ENCODE measurements at regions not wholly inside any gene's neighbourhood (a gene's known extent, or its start where the extent isn't known, plus 50 kb on each side); places are given as distances from the start of the nearest gene placed in this dataset.

DNA sequence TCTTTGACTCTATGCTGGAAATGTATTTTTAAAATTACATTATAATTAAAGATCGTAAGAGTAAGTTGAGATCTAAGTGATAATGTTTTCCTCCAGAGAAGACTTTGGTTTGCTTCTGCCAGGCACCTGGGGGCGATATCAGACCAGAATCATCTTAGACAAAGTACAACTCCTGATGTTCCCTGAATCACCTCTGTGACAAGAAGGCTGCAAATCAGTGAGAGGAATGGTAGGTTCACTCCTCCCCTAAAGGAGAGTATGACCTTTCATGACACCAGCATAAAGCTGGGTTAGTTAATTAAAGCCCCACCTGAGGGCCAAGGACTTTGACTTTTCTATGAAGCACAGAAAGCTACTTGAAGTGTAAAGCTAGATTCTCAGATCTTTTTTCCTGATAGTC, 114.4 kb upstream of the DTNA start:
- H3K4me1 Mint-ChIP-seq: peaks cover 38% of the 10 kb centered on the region
- peak; percentile 75 for DNase-seq (ENCODE audit: low spot score)
- H3K27ac ChIP-seq (ENCODE audit: low read depth): 0 out of 2 replicates have a peak overlapping the region, but pooled peaks have one; percentile 12
- H4K20me1 ChIP-seq (replicated peaks; ENCODE audit: insufficient read depth): no peaks in the 10 kb centered on the region
- no peak overlapping the region for H3K4me3 Mint-ChIP-seq
- H3K4me2 ChIP-seq: no peak overlapping the region
- H3K36me3 Mint-ChIP-seq (ENCODE audit: low read depth): no peaks in the 10 kb centered on the region; the same call in 2 of the 3 replicates
- no peaks in the 10 kb centered on the region for H3K9me2 ChIP-seq (ENCODE audit: insufficient read depth)
- no peaks in the 10 kb centered on the region for H3K27me3 Mint-ChIP-seq (ENCODE audit: insufficient read depth, low read depth, poor library complexity)
- no peaks in the 10 kb centered on the region for H3K36me3 ChIP-seq (ENCODE audit: insufficient read depth)
- H3F3A ChIP-seq (replicated peaks; ENCODE audit: low read depth): no peaks in the 10 kb centered on the region
- no peaks in the 10 kb centered on the region for H3K9me3 Mint-ChIP-seq
- no peak overlapping the region for H3K27ac Mint-ChIP-seq
- no peaks in the 10 kb centered on the region for H3K79me2 ChIP-seq (replicated peaks; ENCODE audit: insufficient read depth)
- ATAC-seq: peak; percentile 76
- H3K27me3 ChIP-seq (ENCODE audit: insufficient read depth): no peaks in the 10 kb centered on the region
- 0 out of 2 replicates have a peak, but pooled peaks cover 24% of the 10 kb centered on the region for H3K4me1 ChIP-seq (ENCODE audit: insufficient read depth)
- no peak overlapping the region for H3K4me3 ChIP-seq
- no peak overlapping the region for H2AFZ ChIP-seq
- no peak for TF ChIP-seq EZH2 (IDR thresholded peaks at IDR 0.05; ENCODE audit: low read depth, unreplicated experiment)
- TF ChIP-seq, protein P1, sequence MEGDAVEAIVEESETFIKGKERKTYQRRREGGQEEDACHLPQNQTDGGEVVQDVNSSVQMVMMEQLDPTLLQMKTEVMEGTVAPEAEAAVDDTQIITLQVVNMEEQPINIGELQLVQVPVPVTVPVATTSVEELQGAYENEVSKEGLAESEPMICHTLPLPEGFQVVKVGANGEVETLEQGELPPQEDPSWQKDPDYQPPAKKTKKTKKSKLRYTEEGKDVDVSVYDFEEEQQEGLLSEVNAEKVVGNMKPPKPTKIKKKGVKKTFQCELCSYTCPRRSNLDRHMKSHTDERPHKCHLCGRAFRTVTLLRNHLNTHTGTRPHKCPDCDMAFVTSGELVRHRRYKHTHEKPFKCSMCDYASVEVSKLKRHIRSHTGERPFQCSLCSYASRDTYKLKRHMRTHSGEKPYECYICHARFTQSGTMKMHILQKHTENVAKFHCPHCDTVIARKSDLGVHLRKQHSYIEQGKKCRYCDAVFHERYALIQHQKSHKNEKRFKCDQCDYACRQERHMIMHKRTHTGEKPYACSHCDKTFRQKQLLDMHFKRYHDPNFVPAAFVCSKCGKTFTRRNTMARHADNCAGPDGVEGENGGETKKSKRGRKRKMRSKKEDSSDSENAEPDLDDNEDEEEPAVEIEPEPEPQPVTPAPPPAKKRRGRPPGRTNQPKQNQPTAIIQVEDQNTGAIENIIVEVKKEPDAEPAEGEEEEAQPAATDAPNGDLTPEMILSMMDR (conservative IDR thresholded peaks at IDR 0.05; ENCODE audit: low read depth in 2 of 2): peak; percentile 65 to 79

DNA sequence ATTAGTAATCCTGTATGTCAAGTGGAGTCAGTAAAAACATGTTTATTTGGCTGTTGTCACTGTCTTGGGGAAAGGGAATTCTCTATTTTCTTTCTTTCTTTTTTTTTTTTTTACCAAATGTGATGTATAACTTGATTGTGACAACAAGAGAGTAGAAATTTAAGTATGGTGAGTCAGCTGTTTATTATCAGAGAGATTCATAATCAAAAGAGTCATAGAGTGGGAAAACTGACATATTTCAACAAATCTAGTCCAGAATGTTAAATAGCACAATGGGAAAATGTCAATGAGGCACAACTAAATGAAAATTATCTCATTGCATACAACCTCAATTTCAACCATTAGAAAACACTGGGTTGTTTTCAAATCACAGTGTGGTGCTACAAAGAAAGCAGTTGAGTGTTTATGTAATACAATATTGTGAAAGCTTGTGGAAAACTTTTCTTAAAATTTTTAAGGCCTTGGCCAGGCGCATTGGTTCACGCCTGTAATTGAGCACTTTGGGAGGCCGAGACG, 111.9 kb upstream of the DTNA start:
- no peaks in the 10 kb centered on the region for H3K9me3 Mint-ChIP-seq
- Histone ChIP-seq H3K9me2 (ENCODE audit: insufficient read depth) (no peaks in the 10 kb centered on the region), H3K4me1 (ENCODE audit: insufficient read depth) (0 out of 2 replicates have a peak, but pooled peaks cover 13% of the 10 kb centered on the region), H3F3A (replicated peaks; ENCODE audit: low read depth) (no peaks in the 10 kb centered on the region), H3K4me3 (no peak overlapping the region), H3K27me3 (ENCODE audit: insufficient read depth) (no peaks in the 10 kb centered on the region), H3K4me2 (no peak overlapping the region), H3K36me3 (ENCODE audit: insufficient read depth) (no peaks in the 10 kb centered on the region), H4K20me1 (replicated peaks; ENCODE audit: insufficient read depth) (no peaks in the 10 kb centered on the region), H2AFZ (no peak overlapping the region), H3K27ac (ENCODE audit: low read depth) (no peak overlapping the region), H3K79me2 (replicated peaks; ENCODE audit: insufficient read depth) (no peaks in the 10 kb centered on the region)
- no peak overlapping the region for H3K4me3 Mint-ChIP-seq
- H3K36me3 Mint-ChIP-seq (ENCODE audit: low read depth): no peaks in the 10 kb centered on the region; the same call in 2 of the 3 replicates
- H3K4me1 Mint-ChIP-seq: peaks cover 19% of the 10 kb centered on the region
- no peak for DNase-seq (ENCODE audit: low spot score)
- no peaks in the 10 kb centered on the region for H3K27me3 Mint-ChIP-seq (ENCODE audit: insufficient read depth, low read depth, poor library complexity)
- no peak for ATAC-seq
- TF ChIP-seq CREB1 (CRISPR knock-in tag; IDR thresholded peaks at IDR 0.05; ENCODE audit: low read depth) (no peak), STAT1 (IDR thresholded peaks at IDR 0.05; ENCODE audit: unreplicated experiment) (no peak), POLR2AphosphoS5 (IDR thresholded peaks at IDR 0.05; ENCODE audit: low read depth) (no peak), EZH2phosphoT487 (IDR thresholded peaks at IDR 0.05; ENCODE audit: unreplicated experiment) (no peak), EZH2 (IDR thresholded peaks at IDR 0.05; ENCODE audit: low read depth, unreplicated experiment) (no peak), JUNB (IDR thresholded peaks at IDR 0.05; ENCODE audit: unreplicated experiment) (no peak)
- TF ChIP-seq, protein P2, sequence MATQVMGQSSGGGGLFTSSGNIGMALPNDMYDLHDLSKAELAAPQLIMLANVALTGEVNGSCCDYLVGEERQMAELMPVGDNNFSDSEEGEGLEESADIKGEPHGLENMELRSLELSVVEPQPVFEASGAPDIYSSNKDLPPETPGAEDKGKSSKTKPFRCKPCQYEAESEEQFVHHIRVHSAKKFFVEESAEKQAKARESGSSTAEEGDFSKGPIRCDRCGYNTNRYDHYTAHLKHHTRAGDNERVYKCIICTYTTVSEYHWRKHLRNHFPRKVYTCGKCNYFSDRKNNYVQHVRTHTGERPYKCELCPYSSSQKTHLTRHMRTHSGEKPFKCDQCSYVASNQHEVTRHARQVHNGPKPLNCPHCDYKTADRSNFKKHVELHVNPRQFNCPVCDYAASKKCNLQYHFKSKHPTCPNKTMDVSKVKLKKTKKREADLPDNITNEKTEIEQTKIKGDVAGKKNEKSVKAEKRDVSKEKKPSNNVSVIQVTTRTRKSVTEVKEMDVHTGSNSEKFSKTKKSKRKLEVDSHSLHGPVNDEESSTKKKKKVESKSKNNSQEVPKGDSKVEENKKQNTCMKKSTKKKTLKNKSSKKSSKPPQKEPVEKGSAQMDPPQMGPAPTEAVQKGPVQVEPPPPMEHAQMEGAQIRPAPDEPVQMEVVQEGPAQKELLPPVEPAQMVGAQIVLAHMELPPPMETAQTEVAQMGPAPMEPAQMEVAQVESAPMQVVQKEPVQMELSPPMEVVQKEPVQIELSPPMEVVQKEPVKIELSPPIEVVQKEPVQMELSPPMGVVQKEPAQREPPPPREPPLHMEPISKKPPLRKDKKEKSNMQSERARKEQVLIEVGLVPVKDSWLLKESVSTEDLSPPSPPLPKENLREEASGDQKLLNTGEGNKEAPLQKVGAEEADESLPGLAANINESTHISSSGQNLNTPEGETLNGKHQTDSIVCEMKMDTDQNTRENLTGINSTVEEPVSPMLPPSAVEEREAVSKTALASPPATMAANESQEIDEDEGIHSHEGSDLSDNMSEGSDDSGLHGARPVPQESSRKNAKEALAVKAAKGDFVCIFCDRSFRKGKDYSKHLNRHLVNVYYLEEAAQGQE (IDR thresholded peaks at IDR 0.05; ENCODE audit: unreplicated experiment): no peak
- TF ChIP-seq, protein P3, sequence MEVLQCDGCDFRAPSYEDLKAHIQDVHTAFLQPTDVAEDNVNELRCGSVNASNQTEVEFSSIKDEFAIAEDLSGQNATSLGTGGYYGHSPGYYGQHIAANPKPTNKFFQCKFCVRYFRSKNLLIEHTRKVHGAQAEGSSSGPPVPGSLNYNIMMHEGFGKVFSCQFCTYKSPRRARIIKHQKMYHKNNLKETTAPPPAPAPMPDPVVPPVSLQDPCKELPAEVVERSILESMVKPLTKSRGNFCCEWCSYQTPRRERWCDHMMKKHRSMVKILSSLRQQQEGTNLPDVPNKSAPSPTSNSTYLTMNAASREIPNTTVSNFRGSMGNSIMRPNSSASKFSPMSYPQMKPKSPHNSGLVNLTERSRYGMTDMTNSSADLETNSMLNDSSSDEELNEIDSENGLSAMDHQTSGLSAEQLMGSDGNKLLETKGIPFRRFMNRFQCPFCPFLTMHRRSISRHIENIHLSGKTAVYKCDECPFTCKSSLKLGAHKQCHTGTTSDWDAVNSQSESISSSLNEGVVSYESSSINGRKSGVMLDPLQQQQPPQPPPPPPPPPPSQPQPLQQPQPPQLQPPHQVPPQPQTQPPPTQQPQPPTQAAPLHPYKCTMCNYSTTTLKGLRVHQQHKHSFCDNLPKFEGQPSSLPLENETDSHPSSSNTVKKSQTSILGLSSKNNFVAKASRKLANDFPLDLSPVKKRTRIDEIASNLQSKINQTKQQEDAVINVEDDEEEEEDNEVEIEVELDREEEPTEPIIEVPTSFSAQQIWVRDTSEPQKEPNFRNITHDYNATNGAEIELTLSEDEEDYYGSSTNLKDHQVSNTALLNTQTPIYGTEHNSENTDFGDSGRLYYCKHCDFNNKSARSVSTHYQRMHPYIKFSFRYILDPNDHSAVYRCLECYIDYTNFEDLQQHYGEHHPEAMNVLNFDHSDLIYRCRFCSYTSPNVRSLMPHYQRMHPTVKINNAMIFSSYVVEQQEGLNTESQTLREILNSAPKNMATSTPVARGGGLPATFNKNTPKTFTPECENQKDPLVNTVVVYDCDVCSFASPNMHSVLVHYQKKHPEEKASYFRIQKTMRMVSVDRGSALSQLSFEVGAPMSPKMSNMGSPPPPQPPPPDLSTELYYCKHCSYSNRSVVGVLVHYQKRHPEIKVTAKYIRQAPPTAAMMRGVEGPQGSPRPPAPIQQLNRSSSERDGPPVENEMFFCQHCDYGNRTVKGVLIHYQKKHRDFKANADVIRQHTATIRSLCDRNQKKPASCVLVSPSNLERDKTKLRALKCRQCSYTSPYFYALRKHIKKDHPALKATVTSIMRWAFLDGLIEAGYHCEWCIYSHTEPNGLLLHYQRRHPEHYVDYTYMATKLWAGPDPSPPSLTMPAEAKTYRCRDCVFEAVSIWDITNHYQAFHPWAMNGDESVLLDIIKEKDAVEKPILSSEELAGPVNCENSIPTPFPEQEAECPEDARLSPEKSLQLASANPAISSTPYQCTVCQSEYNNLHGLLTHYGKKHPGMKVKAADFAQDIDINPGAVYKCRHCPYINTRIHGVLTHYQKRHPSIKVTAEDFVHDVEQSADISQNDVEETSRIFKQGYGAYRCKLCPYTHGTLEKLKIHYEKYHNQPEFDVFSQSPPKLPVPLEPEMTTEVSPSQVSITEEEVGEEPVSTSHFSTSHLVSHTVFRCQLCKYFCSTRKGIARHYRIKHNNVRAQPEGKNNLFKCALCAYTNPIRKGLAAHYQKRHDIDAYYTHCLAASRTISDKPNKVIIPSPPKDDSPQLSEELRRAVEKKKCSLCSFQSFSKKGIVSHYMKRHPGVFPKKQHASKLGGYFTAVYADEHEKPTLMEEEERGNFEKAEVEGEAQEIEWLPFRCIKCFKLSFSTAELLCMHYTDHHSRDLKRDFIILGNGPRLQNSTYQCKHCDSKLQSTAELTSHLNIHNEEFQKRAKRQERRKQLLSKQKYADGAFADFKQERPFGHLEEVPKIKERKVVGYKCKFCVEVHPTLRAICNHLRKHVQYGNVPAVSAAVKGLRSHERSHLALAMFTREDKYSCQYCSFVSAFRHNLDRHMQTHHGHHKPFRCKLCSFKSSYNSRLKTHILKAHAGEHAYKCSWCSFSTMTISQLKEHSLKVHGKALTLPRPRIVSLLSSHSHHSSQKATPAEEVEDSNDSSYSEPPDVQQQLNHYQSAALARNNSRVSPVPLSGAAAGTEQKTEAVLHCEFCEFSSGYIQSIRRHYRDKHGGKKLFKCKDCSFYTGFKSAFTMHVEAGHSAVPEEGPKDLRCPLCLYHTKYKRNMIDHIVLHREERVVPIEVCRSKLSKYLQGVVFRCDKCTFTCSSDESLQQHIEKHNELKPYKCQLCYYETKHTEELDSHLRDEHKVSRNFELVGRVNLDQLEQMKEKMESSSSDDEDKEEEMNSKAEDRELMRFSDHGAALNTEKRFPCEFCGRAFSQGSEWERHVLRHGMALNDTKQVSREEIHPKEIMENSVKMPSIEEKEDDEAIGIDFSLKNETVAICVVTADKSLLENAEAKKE (CRISPR knock-in tag; IDR thresholded peaks at IDR 0.05): no peak
- H3K27ac Mint-ChIP-seq: no peak overlapping the region

Measured in GM23338 (cell line).